Tibial artery (tissue), 4 donors: ENCODE measurements at regions not wholly inside any gene's neighbourhood (a gene's known extent, or its start where the extent isn't known, plus 50 kb on each side); places are given as distances from the start of the nearest gene placed in this dataset.

ENCODE experiments used
- DNase-seq, 2 donors: peaks; one replicate each; pipeline ENCODE4 v3.0.0-alpha.2; 2019
- H3K27ac ChIP-seq, 2 donors: fragments of 200-600 bp; sonication (generic) in 1 of 2; 1 replicate in 1 of 2; 2 replicates in 1 of 2; pipeline ENCODE4 v1.5.1; 2018 to 2019; ENCODE audit warnings: mild to moderate bottlenecking in 1 of 2
- H3K27me3 ChIP-seq, 2 donors: fragments of 200-600 bp; sonication (generic) in 1 of 2; one replicate each; pipeline versions ENCODE4 v1.5.1 to v1.6.0; 2016 to 2019
- H3K36me3 ChIP-seq, 3 donors: fragments of 200-600 bp; sonication (generic) in 2 of 3; one replicate each; pipeline ENCODE4 v1.5.1; 2016 to 2019; ENCODE audit warnings: mild to moderate bottlenecking in 2 of 3
- H3K4me1 ChIP-seq, 4 donors: fragments of 200-600 bp; sonication (generic) in 2 of 4; 1 replicate in 3 of 4; 2 replicates in 1 of 4; pipeline ENCODE4 v1.5.1; 2016 to 2019
- H3K4me3 ChIP-seq, 2 donors: fragments of 200-600 bp; sonication (generic) in 1 of 2; 1 replicate in 1 of 2; 2 replicates in 1 of 2; pipeline ENCODE4 v1.5.1; 2018 to 2019; ENCODE audit warnings: mild to moderate bottlenecking in 2 of 2
- H3K9me3 ChIP-seq, 3 donors: fragments of 200-600 bp; sonication (generic) in 1 of 3; one replicate each; pipeline ENCODE4 v1.5.1; 2016 to 2019
- intact Hi-C: fragments of 100-400 bp; cut with DNase I; formaldehyde crosslinking; loops from one replicate; pipeline ENCODE4 v1.15.0; 2023; ENCODE audit warnings: low total_unique reads
- TF ChIP-seq, protein P1 (sequence below), 2 experiments: fragments of 200-600 bp in 1 of 2; fragments of 450-650 bp in 1 of 2; IDR thresholded peaks; one replicate each; pipeline ENCODE4 v1.5.1; 2017 to 2019; ENCODE audit warnings: antibody characterized with exemption in 2 of 2, mild to moderate bottlenecking in 1 of 2, moderate library complexity in 1 of 2

DNA sequence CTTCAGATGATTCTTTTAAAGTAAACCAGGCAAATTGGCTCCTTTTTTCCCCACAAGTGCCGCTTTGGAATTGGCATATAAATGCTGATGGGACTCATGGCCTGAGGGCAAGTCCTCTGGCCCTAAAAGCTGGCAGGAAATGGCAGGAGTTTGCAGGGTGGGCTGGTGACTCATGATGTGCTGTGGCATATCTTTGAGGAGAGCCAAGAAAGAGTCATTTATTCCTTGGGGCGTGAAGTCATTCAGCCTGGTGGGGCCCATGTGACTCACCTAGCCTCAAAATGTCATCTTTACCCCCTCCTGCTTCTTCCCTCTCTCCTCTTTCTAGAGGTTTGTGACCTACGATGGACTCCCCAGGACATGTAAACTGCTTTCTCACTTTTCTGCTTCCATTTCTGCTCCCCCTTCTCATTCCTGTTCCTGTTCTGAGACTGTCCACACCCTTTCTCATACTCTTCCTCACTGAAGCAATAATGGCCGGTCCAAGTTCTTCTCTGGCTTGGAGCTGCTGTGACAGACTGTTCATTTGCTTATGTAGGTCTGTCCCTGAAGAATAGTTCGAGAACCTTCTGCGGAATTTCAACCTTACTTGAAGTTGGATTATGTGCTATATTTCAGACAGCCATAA lies 326.1 kb downstream of the SATB1 start:
- H3K9me3 ChIP-seq = peaks cover 0 to 6% (median 0%) of the 10 kb centered on the region in 3 donors
- no peaks in the 10 kb centered on the region for H3K4me1 ChIP-seq
- TF ChIP-seq, protein P1, sequence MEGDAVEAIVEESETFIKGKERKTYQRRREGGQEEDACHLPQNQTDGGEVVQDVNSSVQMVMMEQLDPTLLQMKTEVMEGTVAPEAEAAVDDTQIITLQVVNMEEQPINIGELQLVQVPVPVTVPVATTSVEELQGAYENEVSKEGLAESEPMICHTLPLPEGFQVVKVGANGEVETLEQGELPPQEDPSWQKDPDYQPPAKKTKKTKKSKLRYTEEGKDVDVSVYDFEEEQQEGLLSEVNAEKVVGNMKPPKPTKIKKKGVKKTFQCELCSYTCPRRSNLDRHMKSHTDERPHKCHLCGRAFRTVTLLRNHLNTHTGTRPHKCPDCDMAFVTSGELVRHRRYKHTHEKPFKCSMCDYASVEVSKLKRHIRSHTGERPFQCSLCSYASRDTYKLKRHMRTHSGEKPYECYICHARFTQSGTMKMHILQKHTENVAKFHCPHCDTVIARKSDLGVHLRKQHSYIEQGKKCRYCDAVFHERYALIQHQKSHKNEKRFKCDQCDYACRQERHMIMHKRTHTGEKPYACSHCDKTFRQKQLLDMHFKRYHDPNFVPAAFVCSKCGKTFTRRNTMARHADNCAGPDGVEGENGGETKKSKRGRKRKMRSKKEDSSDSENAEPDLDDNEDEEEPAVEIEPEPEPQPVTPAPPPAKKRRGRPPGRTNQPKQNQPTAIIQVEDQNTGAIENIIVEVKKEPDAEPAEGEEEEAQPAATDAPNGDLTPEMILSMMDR (IDR thresholded peaks at IDR 0.05) = no peak
- H3K27ac ChIP-seq = no peak overlapping the region
- H3K36me3 ChIP-seq = no peaks in the 10 kb centered on the region
- no peak overlapping the region for H3K4me3 ChIP-seq
- no peak for DNase-seq
- intact Hi-C loops = no loop called here
- H3K27me3 ChIP-seq = no peaks in the 10 kb centered on the region

- Histone ChIP-seq H3K27ac (no peak overlapping the region), H3K4me1 (no peaks in the 10 kb centered on the region), H3K4me3 (no peak overlapping the region), H3K9me3 (peaks cover 0 to 6% (median 0%) of the 10 kb centered on the region in 3 donors), H3K36me3 (no peaks in the 10 kb centered on the region), H3K27me3 (no peaks in the 10 kb centered on the region)
- no peak for DNase-seq
- TF ChIP-seq, protein P1 (IDR thresholded peaks at IDR 0.05) = no peak
- intact Hi-C loops = no loop called here
Observed at GRCh38 chr3:18097989-18098388, 327.1 kb downstream of the SATB1 start.

DNA sequence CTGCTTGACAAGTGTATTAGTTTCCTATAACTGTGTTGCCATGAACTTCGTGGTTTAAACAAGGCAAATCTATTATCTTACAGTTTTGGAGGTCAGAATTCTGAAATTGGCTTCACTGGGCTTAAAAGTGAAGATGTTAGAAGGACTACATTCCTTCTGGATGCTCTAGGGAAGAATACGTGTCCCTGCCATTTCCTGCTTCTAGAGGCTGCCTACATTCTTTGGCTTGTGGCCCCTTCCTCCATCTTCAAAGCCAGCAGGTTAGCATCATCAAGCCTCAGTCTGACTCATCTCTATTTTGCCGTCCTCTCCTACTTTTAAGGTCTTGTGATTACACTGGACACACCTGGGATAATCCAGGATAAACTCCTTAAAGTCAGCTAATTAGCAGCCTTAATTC lies 327.7 kb downstream of the SATB1 start:
- Histone ChIP-seq H3K27me3 (no peaks in the 10 kb centered on the region), H3K27ac (no peak overlapping the region), H3K4me3 (no peak overlapping the region), H3K9me3 (peaks cover 0 to 6% (median 0%) of the 10 kb centered on the region in 3 donors), H3K4me1 (no peaks in the 10 kb centered on the region), H3K36me3 (no peaks in the 10 kb centered on the region)
- intact Hi-C loops = no loop called here
- no peak for DNase-seq
- TF ChIP-seq, protein P1 (IDR thresholded peaks at IDR 0.05) = no peak

DNA sequence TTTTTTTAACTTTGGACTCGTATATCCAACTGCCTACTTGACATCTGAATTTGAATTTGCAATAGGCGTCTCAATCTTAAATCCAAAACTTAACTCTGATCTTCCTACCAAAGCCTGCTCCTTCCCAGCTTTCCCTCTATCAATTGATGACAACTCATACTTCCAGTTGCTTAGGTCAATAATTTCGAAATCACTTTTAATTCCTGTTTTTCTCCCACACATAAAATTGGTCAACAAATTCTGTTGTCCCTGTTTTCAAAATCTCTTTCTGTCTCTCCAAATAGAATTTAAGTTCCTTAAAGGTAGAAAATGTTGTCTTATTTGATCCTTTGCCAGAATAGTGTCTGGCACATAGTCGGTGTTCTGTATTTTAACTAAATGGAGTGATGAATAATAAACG lies 332.4 kb downstream of the SATB1 start:
- intact Hi-C loops = no loop called here
- H3K9me3 ChIP-seq = peaks cover 0 to 6% (median 0%) of the 10 kb centered on the region in 3 donors
- H3K36me3 ChIP-seq = no peaks in the 10 kb centered on the region
- no peak overlapping the region for H3K4me3 ChIP-seq
- no peaks in the 10 kb centered on the region for H3K4me1 ChIP-seq
- no peak overlapping the region for H3K27ac ChIP-seq
- TF ChIP-seq, protein P1 (IDR thresholded peaks at IDR 0.05) = no peak
- no peaks in the 10 kb centered on the region for H3K27me3 ChIP-seq
- DNase-seq = no peak

GRCh38 chr3:18090377-18090776 lies 334.8 kb downstream of the SATB1 start:
- H3K9me3 ChIP-seq = no peaks in the 10 kb centered on the region
- H3K4me3 ChIP-seq = no peak overlapping the region
- no peaks in the 10 kb centered on the region for H3K4me1 ChIP-seq
- TF ChIP-seq, protein P1 (IDR thresholded peaks at IDR 0.05) = no peak
- no peaks in the 10 kb centered on the region for H3K36me3 ChIP-seq
- DNase-seq = no peak
- intact Hi-C loops = no loop called here
- H3K27me3 ChIP-seq = no peaks in the 10 kb centered on the region
- H3K27ac ChIP-seq = no peak overlapping the region

DNA sequence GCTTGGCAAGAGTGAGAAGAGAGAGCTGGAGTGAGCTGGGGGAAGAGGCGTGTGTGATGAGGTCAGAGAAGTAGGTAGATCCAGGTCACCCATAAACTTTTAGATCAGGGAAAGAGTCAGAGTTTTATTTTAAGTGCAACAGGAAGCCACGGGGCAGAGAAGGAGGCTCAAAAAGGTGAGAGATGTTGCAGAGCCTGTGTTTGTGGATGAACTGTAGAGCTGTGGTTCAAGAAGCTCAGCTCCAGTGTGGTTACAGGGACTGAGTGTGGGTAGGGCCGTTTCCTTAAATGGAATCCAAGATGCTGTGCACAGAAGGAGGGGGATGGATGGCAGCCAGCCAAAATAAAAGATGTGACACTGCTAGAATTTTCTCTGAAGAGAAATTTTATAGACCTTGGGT lies 337.2 kb downstream of the SATB1 start:
- TF ChIP-seq, protein P1 (IDR thresholded peaks at IDR 0.05) = no peak
- H3K27ac ChIP-seq = no peak overlapping the region
- no peaks in the 10 kb centered on the region for H3K27me3 ChIP-seq
- intact Hi-C loops = no loop called here
- H3K4me3 ChIP-seq = no peak overlapping the region
- H3K36me3 ChIP-seq = no peaks in the 10 kb centered on the region
- DNase-seq = no peak
- no peaks in the 10 kb centered on the region for H3K4me1 ChIP-seq
- H3K9me3 ChIP-seq = no peaks in the 10 kb centered on the region
